Gastroesophageal sphincter (tissue), 3 donors: ENCODE measurements at regions not wholly inside any gene's neighbourhood (a gene's known extent, or its start where the extent isn't known, plus 50 kb on each side); places are given as distances from the start of the nearest gene placed in this dataset.

ENCODE experiments used
- CTCF ChIP-seq, 4 experiments: fragments of 200-600 bp in 2 of 4; fragments of 450-650 bp in 2 of 4; sonication (generic) in 1 of 4; IDR thresholded peaks; one replicate each; pipeline ENCODE4 v1.5.1; 2017 to 2019; ENCODE audit warnings: antibody characterized with exemption in 4 of 4, mild to moderate bottlenecking in 2 of 4, moderate library complexity in 2 of 4
- EP300 ChIP-seq: sonication (generic); formaldehyde crosslinking; IDR thresholded peaks from one replicate; pipeline ENCODE4 v1.6.1; 2017; ENCODE audit warnings: antibody characterized with exemption, mild to moderate bottlenecking
- POLR2A ChIP-seq, 2 donors: fragments of 450-650 bp; IDR thresholded peaks; one replicate each; pipeline ENCODE4 v1.6.1; 2017; ENCODE audit warnings: antibody characterized with exemption in 2 of 2, mild to moderate bottlenecking in 2 of 2, moderate library complexity in 1 of 2
- POLR2AphosphoS5 ChIP-seq: sonication (generic); formaldehyde crosslinking; IDR thresholded peaks from one replicate; pipeline ENCODE4 v1.6.1; 2017; ENCODE audit warnings: antibody characterized with exemption

- TF ChIP-seq POLR2A (IDR thresholded peaks at IDR 0.05) (no peak), CTCF (IDR thresholded peaks at IDR 0.05) (no peak), EP300 (no peak), POLR2AphosphoS5 (no peak)
These were observed 298.5 kb upstream of the SLC35B3 start for GRCh38 chr6:8733879-8734278.
